Ectodermal cell (in vitro differentiated cells): ENCODE measurements at regions not wholly inside any gene's neighbourhood (a gene's known extent, or its start where the extent isn't known, plus 50 kb on each side); places are given as distances from the start of the nearest gene placed in this dataset.

Experiments
- H3K27ac ChIP-seq: 2 replicates; pipeline ENCODE4 v1.7.0; 2013; ENCODE audit warnings: mild to moderate bottlenecking, low read depth, low read length; ENCODE audit not compliant: insufficient read depth, poor library complexity, severe bottlenecking
- H3K27me3 ChIP-seq: 2 replicates; pipeline ENCODE4 v1.7.0; 2013; ENCODE audit warnings: mild to moderate bottlenecking, low read length; ENCODE audit not compliant: insufficient read depth, control insufficient read depth, poor library complexity, severe bottlenecking
- H3K36me3 ChIP-seq: one replicate; pipeline ENCODE4 v1.7.0; 2013; ENCODE audit warnings: low read length; ENCODE audit not compliant: control insufficient read depth, insufficient read depth
- H3K4me1 ChIP-seq: one replicate; pipeline ENCODE4 v1.7.0; 2013; ENCODE audit warnings: low read length; ENCODE audit not compliant: control insufficient read depth, insufficient read depth
- H3K4me3 ChIP-seq: 2 replicates; pipeline ENCODE4 v1.7.0; 2013; ENCODE audit warnings: low read depth, low read length, control low read depth; ENCODE audit not compliant: insufficient read depth
- H3K9me3 ChIP-seq: 2 replicates; pipeline ENCODE4 v1.7.0; 2013; ENCODE audit warnings: mild to moderate bottlenecking, low read length, moderate library complexity; ENCODE audit not compliant: control insufficient read depth
- WGBS, 2 experiments: methylation state at CpG; one replicate each; pipeline ENCODE4 v1.1.7; 2013; ENCODE audit warnings: missing lambda C conversion rate in 2 of 2; 5-methylcytosine and 5-hydroxymethylcytosine counted together

DNA sequence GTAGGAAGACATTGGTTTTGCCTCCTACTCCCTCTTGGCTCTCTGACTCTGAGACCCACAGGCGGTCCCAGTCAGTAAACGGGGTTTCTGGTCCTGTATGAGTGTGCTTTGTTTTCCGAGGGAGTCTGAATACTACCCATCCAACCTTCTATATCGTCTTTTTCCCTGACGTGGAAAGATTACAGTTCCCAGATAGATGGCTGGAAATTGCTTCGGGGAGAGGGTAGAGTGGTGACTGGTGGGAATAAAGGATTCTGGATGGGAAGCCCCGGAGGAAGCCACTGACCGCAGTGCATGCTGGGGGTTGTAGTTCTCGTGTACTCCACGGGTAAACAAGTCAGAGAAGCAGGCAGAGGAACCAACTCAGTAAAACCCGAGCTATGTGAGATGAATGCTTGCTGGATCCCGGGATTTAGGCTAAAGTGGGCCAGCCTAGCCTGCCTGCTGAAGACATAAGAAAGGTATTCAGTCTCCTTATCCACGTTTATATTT is 66.2 kb upstream of the IRF2BP2 start:
- Histone ChIP-seq H3K9me3 (no peaks in the 10 kb centered on the region), H3K27me3 (no peaks in the 10 kb centered on the region), H3K4me3 (peak overlapping the region; percentile 18), H3K36me3 (no peaks in the 10 kb centered on the region), H3K27ac (peak overlapping the region; percentile 66), H3K4me1 (no peaks in the 10 kb centered on the region)
- WGBS, 2 experiments: 11 to 21% methylated on average over 8 to 12 of the region's 13 CpGs

- peak overlapping the region; percentile 66 for H3K27ac ChIP-seq
- no peaks in the 10 kb centered on the region for H3K9me3 ChIP-seq
- no peaks in the 10 kb centered on the region for H3K27me3 ChIP-seq
- 91 to 95% methylated on average over 6 of the region's 6 CpGs for WGBS, 2 experiments
- peak overlapping the region; percentile 18 for H3K4me3 ChIP-seq
- H3K36me3 ChIP-seq: no peaks in the 10 kb centered on the region
- H3K4me1 ChIP-seq: no peaks in the 10 kb centered on the region
Measured at GRCh38 chr1:234675572-234675971, 65.6 kb upstream of the IRF2BP2 start.

GRCh38 chr1:234675006-234675405 is 65.0 kb upstream of the IRF2BP2 start:
- Histone ChIP-seq H3K4me3 (no peak overlapping the region), H3K27ac (no peak overlapping the region), H3K27me3 (no peaks in the 10 kb centered on the region), H3K9me3 (no peaks in the 10 kb centered on the region), H3K36me3 (no peaks in the 10 kb centered on the region), H3K4me1 (no peaks in the 10 kb centered on the region)
- 86 to 96% methylated on average over 4 of the region's 4 CpGs for WGBS, 2 experiments

GRCh38 chr1:234674218-234674815 is 64.3 kb upstream of the IRF2BP2 start:
- no peaks in the 10 kb centered on the region for H3K36me3 ChIP-seq
- H3K27me3 ChIP-seq: no peaks in the 10 kb centered on the region
- WGBS, 2 experiments: 93 to 95% methylated on average over 4 of the region's 4 CpGs
- H3K4me1 ChIP-seq: no peaks in the 10 kb centered on the region
- H3K4me3 ChIP-seq: no peak overlapping the region
- H3K9me3 ChIP-seq: no peaks in the 10 kb centered on the region
- H3K27ac ChIP-seq: no peak overlapping the region

GRCh38 chr1:234672349-234673135 is 62.6 kb upstream of the IRF2BP2 start:
- H3K27ac ChIP-seq: no peak overlapping the region
- no peak overlapping the region for H3K4me3 ChIP-seq
- H3K9me3 ChIP-seq: no peaks in the 10 kb centered on the region
- H3K4me1 ChIP-seq: no peaks in the 10 kb centered on the region
- H3K36me3 ChIP-seq: no peaks in the 10 kb centered on the region
- WGBS, 2 experiments: 87% methylated on average over 12 of the region's 12 CpGs
- H3K27me3 ChIP-seq: no peaks in the 10 kb centered on the region

DNA sequence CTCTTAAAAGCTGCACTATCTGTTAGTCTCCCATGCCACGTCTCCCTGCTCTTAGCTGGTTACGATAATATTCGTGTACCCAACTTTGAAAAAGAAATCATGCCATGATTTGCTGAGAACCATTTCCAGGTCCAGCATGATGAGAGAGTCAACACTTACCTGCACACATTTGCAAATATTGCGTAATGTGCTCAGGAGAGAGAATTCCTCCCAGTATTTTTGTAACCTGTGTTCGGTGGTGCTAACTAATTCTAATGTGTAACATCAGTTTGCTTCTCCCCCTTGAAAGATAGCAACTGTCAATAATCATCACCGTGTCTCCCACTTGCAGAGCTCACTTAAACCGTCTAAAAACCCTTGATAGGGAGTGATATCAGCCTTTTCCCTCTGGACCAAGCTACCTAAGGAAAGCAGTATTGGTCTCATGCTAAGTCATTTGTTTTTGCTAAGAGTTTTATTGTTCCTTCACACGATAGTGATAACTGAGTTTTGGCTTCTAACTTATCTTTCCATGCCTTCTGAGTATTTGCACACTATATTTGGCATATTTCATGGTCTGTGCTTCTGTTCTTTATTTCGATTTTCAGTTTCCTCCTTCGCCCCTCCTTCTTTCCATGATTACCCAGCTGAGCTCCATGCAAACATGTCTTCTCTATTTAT is 61.1 kb upstream of the IRF2BP2 start:
- H3K4me3 ChIP-seq: no peak overlapping the region
- WGBS, 2 experiments: 94 to 96% methylated on average over 10 of the region's 10 CpGs
- H3K27ac ChIP-seq: no peak overlapping the region
- H3K27me3 ChIP-seq: no peaks in the 10 kb centered on the region
- H3K36me3 ChIP-seq: no peaks in the 10 kb centered on the region
- no peaks in the 10 kb centered on the region for H3K4me1 ChIP-seq
- H3K9me3 ChIP-seq: no peaks in the 10 kb centered on the region

DNA sequence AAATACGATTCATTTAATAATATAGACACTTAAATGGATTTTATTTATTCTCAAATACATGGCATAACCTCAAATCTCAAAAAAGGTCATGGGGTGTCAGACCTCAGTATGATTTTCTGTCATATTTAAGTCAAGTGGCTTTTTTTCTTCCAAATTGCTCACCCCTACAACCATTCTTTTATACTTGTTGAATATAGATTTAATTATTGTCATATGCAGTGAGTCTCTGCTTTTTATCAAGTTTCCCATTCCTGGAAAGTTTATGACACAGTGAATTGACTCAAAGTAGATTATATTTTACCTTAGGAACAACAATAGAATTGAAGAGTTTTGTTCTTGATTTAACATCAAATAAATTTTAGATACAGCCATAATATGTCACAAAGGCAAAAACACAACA is 59.5 kb upstream of the IRF2BP2 start:
- no peaks in the 10 kb centered on the region for H3K36me3 ChIP-seq

GRCh38 chr1:234668577-234668955 is 58.6 kb upstream of the IRF2BP2 start:
- H3K4me3 ChIP-seq: no peak overlapping the region
- H3K27me3 ChIP-seq: no peaks in the 10 kb centered on the region
- H3K36me3 ChIP-seq: no peaks in the 10 kb centered on the region
- H3K4me1 ChIP-seq: no peaks in the 10 kb centered on the region
- H3K9me3 ChIP-seq: no peaks in the 10 kb centered on the region
- WGBS, 2 experiments: 94 to 95% methylated on average over 5 of the region's 5 CpGs
- no peak overlapping the region for H3K27ac ChIP-seq

More for the DNA sequence above, 59.5 kb upstream of the IRF2BP2 start:
- H3K27me3 ChIP-seq: no peaks in the 10 kb centered on the region
- no peaks in the 10 kb centered on the region for H3K4me1 ChIP-seq
- no peak overlapping the region for H3K4me3 ChIP-seq
- WGBS, 2 experiments: no CpG with 5 or more reads among the region's 1 CpG
- no peak overlapping the region for H3K27ac ChIP-seq
- no peaks in the 10 kb centered on the region for H3K9me3 ChIP-seq

DNA sequence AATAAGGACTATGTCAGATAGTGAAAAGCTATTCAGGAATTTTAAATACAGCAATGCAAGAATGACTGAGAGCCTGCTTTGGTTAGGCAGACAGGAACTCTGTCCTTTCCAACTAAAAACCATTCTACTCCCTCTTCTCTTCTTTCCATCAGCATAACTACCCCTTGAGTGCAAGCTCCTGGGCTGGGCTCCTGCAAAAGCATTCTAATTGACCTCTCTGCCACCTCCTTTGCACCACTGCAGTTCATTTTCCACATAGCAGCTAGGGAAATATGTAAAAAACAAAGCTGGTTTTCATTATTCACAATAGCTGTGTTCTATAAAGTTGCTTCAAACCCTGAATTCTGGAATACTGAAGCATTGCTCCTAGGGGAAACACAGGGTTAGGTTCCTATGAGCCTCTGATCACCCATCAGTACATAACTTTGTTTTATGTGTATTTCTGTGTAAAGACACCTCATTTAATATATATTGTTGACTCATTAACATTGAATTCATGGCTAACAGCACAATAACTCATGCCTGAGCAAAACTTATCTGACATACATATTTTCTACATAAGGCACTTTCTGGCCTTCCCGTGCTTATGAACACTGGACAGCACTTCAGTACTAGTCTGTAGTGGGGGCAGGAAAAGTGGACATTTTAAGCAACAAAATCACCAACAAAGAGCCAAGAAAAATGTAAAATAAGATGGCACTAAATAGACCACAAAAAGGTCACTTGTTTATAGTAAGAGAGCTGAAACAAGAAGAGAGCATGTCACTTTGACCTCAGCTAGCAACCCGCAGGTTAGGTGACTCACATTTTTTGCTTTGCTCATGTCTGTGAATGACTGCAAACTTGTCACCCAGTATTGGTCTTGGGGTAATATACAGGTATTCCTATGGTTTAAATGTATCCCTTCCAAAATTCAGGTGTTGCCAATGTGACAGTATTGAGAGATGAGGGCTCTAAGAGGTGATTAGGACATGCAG is 57.9 kb upstream of the IRF2BP2 start:
- H3K36me3 ChIP-seq: no peaks in the 10 kb centered on the region
- no peak overlapping the region for H3K4me3 ChIP-seq
- 90 to 96% methylated on average over 2 of the region's 2 CpGs for WGBS, 2 experiments
- H3K9me3 ChIP-seq: no peaks in the 10 kb centered on the region
- H3K4me1 ChIP-seq: no peaks in the 10 kb centered on the region
- H3K27me3 ChIP-seq: no peaks in the 10 kb centered on the region
- no peak overlapping the region for H3K27ac ChIP-seq
